PC-9 (cell line): ENCODE measurements at regions not wholly inside any gene's neighbourhood (a gene's known extent, or its start where the extent isn't known, plus 50 kb on each side); places are given as distances from the start of the nearest gene placed in this dataset.

Experiments used
- EZH2 ChIP-seq: fragments of 200-600 bp; sonication (generic); IDR thresholded peaks from 2 replicates; pipeline ENCODE4 v1.8.0; 2017; ENCODE audit warnings: antibody characterized with exemption, low read depth
- TF ChIP-seq, protein P1 (sequence below): fragments of 200-600 bp; sonication (generic); conservative IDR thresholded peaks from 2 replicates; pipeline ENCODE4 v1.6.1; 2017; ENCODE audit warnings: mixed run types, antibody characterized with exemption, mild to moderate bottlenecking, moderate library complexity

GRCh38 chr5:125134216-125135081, 388.0 kb upstream of the ZNF608 start:
- no peak for TF ChIP-seq EZH2
- TF ChIP-seq, protein P1, sequence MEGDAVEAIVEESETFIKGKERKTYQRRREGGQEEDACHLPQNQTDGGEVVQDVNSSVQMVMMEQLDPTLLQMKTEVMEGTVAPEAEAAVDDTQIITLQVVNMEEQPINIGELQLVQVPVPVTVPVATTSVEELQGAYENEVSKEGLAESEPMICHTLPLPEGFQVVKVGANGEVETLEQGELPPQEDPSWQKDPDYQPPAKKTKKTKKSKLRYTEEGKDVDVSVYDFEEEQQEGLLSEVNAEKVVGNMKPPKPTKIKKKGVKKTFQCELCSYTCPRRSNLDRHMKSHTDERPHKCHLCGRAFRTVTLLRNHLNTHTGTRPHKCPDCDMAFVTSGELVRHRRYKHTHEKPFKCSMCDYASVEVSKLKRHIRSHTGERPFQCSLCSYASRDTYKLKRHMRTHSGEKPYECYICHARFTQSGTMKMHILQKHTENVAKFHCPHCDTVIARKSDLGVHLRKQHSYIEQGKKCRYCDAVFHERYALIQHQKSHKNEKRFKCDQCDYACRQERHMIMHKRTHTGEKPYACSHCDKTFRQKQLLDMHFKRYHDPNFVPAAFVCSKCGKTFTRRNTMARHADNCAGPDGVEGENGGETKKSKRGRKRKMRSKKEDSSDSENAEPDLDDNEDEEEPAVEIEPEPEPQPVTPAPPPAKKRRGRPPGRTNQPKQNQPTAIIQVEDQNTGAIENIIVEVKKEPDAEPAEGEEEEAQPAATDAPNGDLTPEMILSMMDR: no peak
